HepG2 (cell line): ENCODE measurements at regions not wholly inside any gene's neighbourhood (a gene's known extent, or its start where the extent isn't known, plus 50 kb on each side); places are given as distances from the start of the nearest gene placed in this dataset.

Source experiments
- AHDC1 ChIP-seq: sonication (generic); formaldehyde crosslinking; IDR thresholded peaks from 2 replicates; pipeline ENCODE4 v1.5.1; 2020; ENCODE audit warnings: mild to moderate bottlenecking, missing genetic modification reagents, borderline replicate concordance
- CBX1 ChIP-seq: IDR thresholded peaks from one replicate; pipeline ENCODE4 v1.6.1; 2016; ENCODE audit warnings: antibody characterized with exemption, low read depth
- IKZF4 ChIP-seq: sonication (generic); formaldehyde crosslinking; IDR thresholded peaks from 2 replicates; pipeline ENCODE4 v1.5.1; 2020; ENCODE audit warnings: borderline replicate concordance, mild to moderate bottlenecking, low read depth, missing genetic modification reagents; ENCODE audit errors: not compliant biosample characterization
- KLF12 ChIP-seq: sonication (generic); formaldehyde crosslinking; IDR thresholded peaks from 2 replicates; pipeline ENCODE4 v1.4.0; 2020; ENCODE audit warnings: missing genetic modification reagents, borderline replicate concordance
- MAFG ChIP-seq: sonication (generic); formaldehyde crosslinking; IDR thresholded peaks from 2 replicates; pipeline ENCODE4 v1.5.1; 2020; ENCODE audit warnings: mild to moderate bottlenecking, missing genetic modification reagents
- STAT6 ChIP-seq: sonication (generic); formaldehyde crosslinking; IDR thresholded peaks from 2 replicates; pipeline ENCODE4 v1.4.0; 2020; ENCODE audit warnings: missing genetic modification reagents, mild to moderate bottlenecking, borderline replicate concordance
- TOE1 ChIP-seq: sonication (generic); formaldehyde crosslinking; IDR thresholded peaks from 2 replicates; pipeline ENCODE4 v1.4.0; 2020; ENCODE audit warnings: mild to moderate bottlenecking, missing genetic modification reagents
- XRCC5 ChIP-seq: fragments of 200-400 bp; formaldehyde crosslinking; optimal IDR thresholded peaks from 2 replicates; pipeline ENCODE3; 2017; ENCODE audit warnings: mild to moderate bottlenecking, low read length
- ZBTB3 ChIP-seq: sonication (generic); formaldehyde crosslinking; IDR thresholded peaks from 2 replicates; pipeline ENCODE4 v1.4.0; 2020; ENCODE audit warnings: low read depth, mild to moderate bottlenecking, moderate library complexity, missing genetic modification reagents, borderline replicate concordance
- ZHX2 ChIP-seq, 2 experiments: sonication (generic) in 1 of 2; formaldehyde crosslinking in 1 of 2; IDR thresholded peaks; 2 replicates each; pipeline versions ENCODE4 v1.6.1 to v1.9.0; 2014 to 2022; ENCODE audit warnings: antibody characterized with exemption in 1 of 2, borderline replicate concordance in 1 of 2, inconsistent platforms in 1 of 2, low read depth in 1 of 2, missing genetic modification reagents in 1 of 2
- ZMYM2 ChIP-seq: sonication (generic); formaldehyde crosslinking; IDR thresholded peaks from 2 replicates; pipeline ENCODE4 v1.8.0; 2022; ENCODE audit warnings: mild to moderate bottlenecking, missing genetic modification reagents
- ZNF20 ChIP-seq: sonication (generic); formaldehyde crosslinking; IDR thresholded peaks from 2 replicates; pipeline ENCODE4 v1.4.0; 2020; ENCODE audit warnings: mild to moderate bottlenecking, moderate library complexity, missing genetic modification reagents
- ZNF264 ChIP-seq: sonication (generic); formaldehyde crosslinking; IDR thresholded peaks from 2 replicates; pipeline ENCODE4 v1.4.0; 2020; ENCODE audit warnings: missing genetic modification reagents
- ZNF468 ChIP-seq: sonication (generic); formaldehyde crosslinking; IDR thresholded peaks from 2 replicates; pipeline ENCODE4 v1.8.0; 2022; ENCODE audit warnings: mild to moderate bottlenecking, moderate library complexity, missing genetic modification reagents
- ZNF75D ChIP-seq: sonication (generic); formaldehyde crosslinking; IDR thresholded peaks from 2 replicates; pipeline ENCODE4 v1.8.1; 2023; ENCODE audit warnings: missing genetic modification reagents, mild to moderate bottlenecking, borderline replicate concordance

GRCh38 chr6:21451546-21452013 lies 142.0 kb upstream of the SOX4 start (continued):
- TF ChIP-seq ZHX2 (IDR thresholded peaks at IDR 0.05; ENCODE audit: low read depth) (no peak), ZHX2 (CRISPR knock-in tag; IDR thresholded peaks at IDR 0.05; ENCODE audit: borderline replicate concordance) (no peak), STAT6 (CRISPR knock-in tag) (no peak), ZNF75D (CRISPR knock-in tag) (no peak), MAFG (no peak), ZNF468 (no peak), CBX1 (no peak), KLF12 (no peak; the same call in 1 of the 2 replicates), ZNF20 (CRISPR knock-in tag) (no peak), AHDC1 (CRISPR knock-in tag) (peak; percentile 96; the same call in 1 of the 2 replicates), ZNF264 (peak; percentile 42; the same call in 1 of the 2 replicates), ZBTB3 (CRISPR knock-in tag) (no peak), TOE1 (no peak), IKZF4 (CRISPR knock-in tag) (no peak), XRCC5 (no peak), ZMYM2 (CRISPR knock-in tag) (no peak)
